HG03095 (cell line): ENCODE measurements at regions not wholly inside any gene's neighbourhood (a gene's known extent, or its start where the extent isn't known, plus 50 kb on each side); places are given as distances from the start of the nearest gene placed in this dataset.
"Not testable (repeated sequence)": the region's sequence is repeated elsewhere in the genome, so short reads cannot be mapped to it uniquely, and the experiment has no call there.

ENCODE experiments used
- ATAC-seq: cut with Tn5 transposase; IDR thresholded peaks from one replicate; pipeline ENCODE4 v1.9.1; 2021; ENCODE audit warnings: moderate library complexity; ENCODE audit not compliant: unreplicated experiment

- ATAC-seq, result not testable (repeated sequence)
Observed at GRCh38 chr2:110394769-110395168, 77.8 kb downstream of the LIMS4 start.

GRCh38 chr2:110392366-110392765 is 80.2 kb downstream of the LIMS4 start:
- ATAC-seq, result not testable (repeated sequence)

GRCh38 chr2:110391035-110391418 is 81.6 kb downstream of the LIMS4 start:
- not testable (repeated sequence) for ATAC-seq

GRCh38 chr2:110390351-110391034 is 82.1 kb downstream of the LIMS4 start:
- not testable (repeated sequence) for ATAC-seq

- ATAC-seq, result not testable (repeated sequence)
Observed at GRCh38 chr2:110387044-110387443, 85.6 kb downstream of the LIMS4 start.

- not testable (repeated sequence) for ATAC-seq
Observed at GRCh38 chr2:110386546-110386945, 86.1 kb downstream of the LIMS4 start.

GRCh38 chr2:110384736-110385119 is 87.9 kb downstream of the LIMS4 start:
- ATAC-seq, result not testable (repeated sequence)

- ATAC-seq, result not testable (repeated sequence)
Observed at GRCh38 chr2:110384109-110384735, 88.4 kb downstream of the LIMS4 start.

- ATAC-seq, result not testable (repeated sequence)
Observed at GRCh38 chr2:110383163-110384048, 89.2 kb downstream of the LIMS4 start.

- ATAC-seq, result not testable (repeated sequence)
Observed at GRCh38 chr2:110373519-110373918, 99.1 kb downstream of the LIMS4 start.

- ATAC-seq, result not testable (repeated sequence)
Observed at GRCh38 chr2:110371633-110372032, 101.0 kb downstream of the LIMS4 start.

GRCh38 chr2:110357616-110358015 is 115.0 kb downstream of the LIMS4 start:
- ATAC-seq, result not testable (repeated sequence)

GRCh38 chr2:110354294-110355018 is 118.2 kb downstream of the LIMS4 start:
- ATAC-seq, result not testable (repeated sequence)

- ATAC-seq, result not testable (repeated sequence)
Observed at GRCh38 chr2:110350718-110351117, 121.9 kb downstream of the LIMS4 start.

GRCh38 chr2:110348902-110349301 is 123.7 kb downstream of the LIMS4 start:
- ATAC-seq, result not testable (repeated sequence)

GRCh38 chr2:110344405-110345035 is 128.1 kb downstream of the LIMS4 start:
- ATAC-seq, result not testable (repeated sequence)

GRCh38 chr2:110342077-110342476 is 129.7 kb upstream of the MTLN start:
- ATAC-seq, result not testable (repeated sequence)

- not testable (repeated sequence) for ATAC-seq
Observed at GRCh38 chr2:110339126-110339525, 126.8 kb upstream of the MTLN start.

GRCh38 chr2:110338277-110339003 is 126.1 kb upstream of the MTLN start:
- ATAC-seq, result not testable (repeated sequence)

- ATAC-seq, result not testable (repeated sequence)
Observed at GRCh38 chr2:110336071-110336470, 123.7 kb upstream of the MTLN start.
